ENCODE measurements at regions not wholly inside any gene's neighbourhood (a gene's known extent, or its start where the extent isn't known, plus 50 kb on each side); places are given as distances from the start of the nearest gene placed in this dataset.

DNA sequence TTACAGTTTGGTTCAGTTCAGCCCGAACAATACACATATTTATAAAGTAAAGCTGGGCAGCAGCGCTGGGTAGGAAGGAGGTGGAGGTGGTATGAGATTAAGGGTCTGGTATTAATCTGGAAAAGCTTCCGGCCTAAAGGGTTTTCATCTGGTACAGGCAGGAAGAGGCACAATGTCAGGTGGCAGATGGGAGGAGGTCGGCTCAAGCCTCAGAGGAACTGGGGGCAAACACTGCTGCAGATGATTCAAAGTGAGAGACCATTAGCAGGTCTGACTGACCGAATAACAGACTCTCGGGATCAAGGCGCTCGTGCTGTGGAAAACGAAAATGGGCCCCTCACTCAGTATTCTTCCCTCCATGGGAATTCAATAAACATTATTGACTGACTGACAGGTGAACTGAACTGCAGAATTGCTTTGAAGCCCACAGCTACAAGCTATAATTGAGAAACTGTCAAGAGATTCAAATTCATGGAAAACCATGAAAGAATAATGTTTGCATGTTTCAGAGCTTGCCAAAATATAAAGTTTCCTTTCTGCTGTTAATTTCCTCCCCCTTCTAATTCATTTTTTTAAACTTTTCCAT lies 75.3 kb downstream of the TMEM167A start:
- intact Hi-C loops (cut with DNase I; ENCODE audit: low total_unique reads) = no loop called here
- no peaks in the 10 kb centered on the region for H3K4me1 ChIP-seq
- H3K27me3 ChIP-seq = no peaks in the 10 kb centered on the region
- no peaks in the 10 kb centered on the region for H3K9me3 ChIP-seq
- H3K27ac ChIP-seq = no peak overlapping the region
- no peak overlapping the region for H3K4me3 ChIP-seq
- no peak for DNase-seq
- no peaks in the 10 kb centered on the region for H3K36me3 ChIP-seq
- TF ChIP-seq CTCF (IDR thresholded peaks at IDR 0.05) = no peak

- no peak for DNase-seq
- H3K36me3 ChIP-seq = no peaks in the 10 kb centered on the region
- no peaks in the 10 kb centered on the region for H3K9me3 ChIP-seq
- H3K4me1 ChIP-seq = no peaks in the 10 kb centered on the region
- no peak overlapping the region for H3K27ac ChIP-seq
- H3K27me3 ChIP-seq = no peaks in the 10 kb centered on the region
- no peak for TF ChIP-seq CTCF (IDR thresholded peaks at IDR 0.05)
- intact Hi-C loops (cut with DNase I; ENCODE audit: low total_unique reads) = no loop called here
- H3K4me3 ChIP-seq = no peak overlapping the region
Observed at GRCh38 chr5:83000922-83001321, 76.3 kb downstream of the TMEM167A start.

- Histone ChIP-seq H3K36me3 (no peaks in the 10 kb centered on the region), H3K9me3 (no peaks in the 10 kb centered on the region), H3K27ac (no peak overlapping the region), H3K4me1 (no peaks in the 10 kb centered on the region), H3K27me3 (no peaks in the 10 kb centered on the region), H3K4me3 (no peak overlapping the region)
- intact Hi-C loops (cut with DNase I; ENCODE audit: low total_unique reads) = no loop called here
- no peak for DNase-seq
- no peak for TF ChIP-seq CTCF (IDR thresholded peaks at IDR 0.05)
Observed at GRCh38 chr5:83000428-83000827, 76.8 kb downstream of the TMEM167A start.

DNA sequence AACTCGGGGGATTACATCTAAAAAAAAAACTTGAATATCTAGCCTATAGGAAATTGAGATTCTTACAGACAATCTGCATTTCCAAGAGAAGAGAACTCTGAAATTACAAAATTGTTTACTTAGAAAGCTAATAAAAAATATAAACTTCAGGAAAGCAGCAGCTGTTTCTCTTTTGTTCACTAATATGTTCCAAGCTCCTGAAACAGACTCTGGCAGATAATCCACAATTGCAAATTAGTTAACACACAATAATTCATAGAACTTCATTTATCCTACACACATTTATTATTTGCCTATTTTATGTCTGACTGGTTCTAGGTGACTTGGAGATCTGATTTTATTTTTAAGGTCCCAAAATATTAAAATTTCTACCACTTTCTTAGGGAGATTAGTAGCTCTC lies 83.8 kb downstream of the TMEM167A start:
- no peak for TF ChIP-seq CTCF (IDR thresholded peaks at IDR 0.05)
- Histone ChIP-seq H3K27me3 (no peaks in the 10 kb centered on the region), H3K27ac (no peak overlapping the region), H3K4me1 (no peaks in the 10 kb centered on the region), H3K36me3 (no peaks in the 10 kb centered on the region), H3K4me3 (no peak overlapping the region), H3K9me3 (no peaks in the 10 kb centered on the region)
- intact Hi-C loops (cut with DNase I; ENCODE audit: low total_unique reads) = no loop called here
- no peak for DNase-seq

- Histone ChIP-seq H3K4me3 (no peak overlapping the region), H3K27me3 (no peaks in the 10 kb centered on the region), H3K27ac (no peak overlapping the region), H3K36me3 (no peaks in the 10 kb centered on the region), H3K9me3 (no peaks in the 10 kb centered on the region), H3K4me1 (no peaks in the 10 kb centered on the region)
- TF ChIP-seq CTCF (IDR thresholded peaks at IDR 0.05) = no peak
- no peak for DNase-seq
- intact Hi-C loops (cut with DNase I; ENCODE audit: low total_unique reads) = no loop called here
Observed at GRCh38 chr5:82992646-82993045, 84.5 kb downstream of the TMEM167A start.

Data from tibial artery (tissue), 4 donors.